ENCODE measurements at regions not wholly inside any gene's neighbourhood (a gene's known extent, or its start where the extent isn't known, plus 50 kb on each side); places are given as distances from the start of the nearest gene placed in this dataset.

DNA sequence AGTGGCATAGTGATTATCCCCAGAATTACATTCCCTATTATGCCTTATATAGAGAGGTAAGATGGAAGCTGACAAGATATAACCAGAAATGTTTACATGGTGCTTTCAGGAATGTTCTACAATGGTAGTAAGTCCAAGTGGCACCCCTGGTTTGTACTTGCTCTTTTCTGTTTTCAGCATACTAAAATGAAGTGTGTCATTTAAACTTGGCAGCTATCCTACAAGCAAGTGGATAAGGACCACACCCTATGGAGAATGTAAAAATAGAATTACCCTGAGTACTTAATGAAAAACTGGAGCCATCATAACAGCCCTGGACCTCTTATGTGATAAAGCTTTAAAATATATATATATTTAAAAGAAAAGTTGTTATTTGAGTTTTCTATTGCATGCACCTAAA is 1012.7 kb upstream of the CADM2 start:
- TF ChIP-seq, protein P1, sequence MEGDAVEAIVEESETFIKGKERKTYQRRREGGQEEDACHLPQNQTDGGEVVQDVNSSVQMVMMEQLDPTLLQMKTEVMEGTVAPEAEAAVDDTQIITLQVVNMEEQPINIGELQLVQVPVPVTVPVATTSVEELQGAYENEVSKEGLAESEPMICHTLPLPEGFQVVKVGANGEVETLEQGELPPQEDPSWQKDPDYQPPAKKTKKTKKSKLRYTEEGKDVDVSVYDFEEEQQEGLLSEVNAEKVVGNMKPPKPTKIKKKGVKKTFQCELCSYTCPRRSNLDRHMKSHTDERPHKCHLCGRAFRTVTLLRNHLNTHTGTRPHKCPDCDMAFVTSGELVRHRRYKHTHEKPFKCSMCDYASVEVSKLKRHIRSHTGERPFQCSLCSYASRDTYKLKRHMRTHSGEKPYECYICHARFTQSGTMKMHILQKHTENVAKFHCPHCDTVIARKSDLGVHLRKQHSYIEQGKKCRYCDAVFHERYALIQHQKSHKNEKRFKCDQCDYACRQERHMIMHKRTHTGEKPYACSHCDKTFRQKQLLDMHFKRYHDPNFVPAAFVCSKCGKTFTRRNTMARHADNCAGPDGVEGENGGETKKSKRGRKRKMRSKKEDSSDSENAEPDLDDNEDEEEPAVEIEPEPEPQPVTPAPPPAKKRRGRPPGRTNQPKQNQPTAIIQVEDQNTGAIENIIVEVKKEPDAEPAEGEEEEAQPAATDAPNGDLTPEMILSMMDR (IDR thresholded peaks at IDR 0.05; ENCODE audit: low read length) = no peak
- TF ChIP-seq EZH2 (optimal IDR thresholded peaks at IDR 0.05; ENCODE audit: low read depth, low read length) (no peak), EZH2phosphoT487 (IDR thresholded peaks at IDR 0.05; ENCODE audit: low read length) (no peak)
